Tibial nerve (tissue), 4 donors: ENCODE measurements at regions not wholly inside any gene's neighbourhood (a gene's known extent, or its start where the extent isn't known, plus 50 kb on each side); places are given as distances from the start of the nearest gene placed in this dataset.

Experiments
- CTCF ChIP-seq, 5 experiments: fragments of 200-600 bp in 3 of 5; fragments of 450-650 bp in 2 of 5; sonication (generic) in 3 of 5; IDR thresholded peaks; one replicate each; pipeline ENCODE4 v1.5.1; 2016 to 2019; ENCODE audit warnings: antibody characterized with exemption in 5 of 5, mild to moderate bottlenecking in 3 of 5, moderate library complexity in 2 of 5
- EP300 ChIP-seq, 2 donors: sonication (generic); formaldehyde crosslinking; IDR thresholded peaks; one replicate each; pipeline ENCODE4 v1.6.1; 2017; ENCODE audit warnings: antibody characterized with exemption in 2 of 2, mild to moderate bottlenecking in 1 of 2
- POLR2A ChIP-seq, 2 donors: fragments of 450-650 bp; IDR thresholded peaks; one replicate each; pipeline ENCODE4 v1.6.1; 2017; ENCODE audit warnings: antibody characterized with exemption in 2 of 2, mild to moderate bottlenecking in 2 of 2, moderate library complexity in 2 of 2

- TF ChIP-seq CTCF (IDR thresholded peaks at IDR 0.05) (no peak), POLR2A (IDR thresholded peaks at IDR 0.05) (no peak), EP300 (IDR thresholded peaks at IDR 0.05) (no peak)
Measured at GRCh38 chr3:180546863-180547262, 55.1 kb upstream of the TTC14 start.
